ENCODE measurements at regions not wholly inside any gene's neighbourhood (a gene's known extent, or its start where the extent isn't known, plus 50 kb on each side); places are given as distances from the start of the nearest gene placed in this dataset.

DNA sequence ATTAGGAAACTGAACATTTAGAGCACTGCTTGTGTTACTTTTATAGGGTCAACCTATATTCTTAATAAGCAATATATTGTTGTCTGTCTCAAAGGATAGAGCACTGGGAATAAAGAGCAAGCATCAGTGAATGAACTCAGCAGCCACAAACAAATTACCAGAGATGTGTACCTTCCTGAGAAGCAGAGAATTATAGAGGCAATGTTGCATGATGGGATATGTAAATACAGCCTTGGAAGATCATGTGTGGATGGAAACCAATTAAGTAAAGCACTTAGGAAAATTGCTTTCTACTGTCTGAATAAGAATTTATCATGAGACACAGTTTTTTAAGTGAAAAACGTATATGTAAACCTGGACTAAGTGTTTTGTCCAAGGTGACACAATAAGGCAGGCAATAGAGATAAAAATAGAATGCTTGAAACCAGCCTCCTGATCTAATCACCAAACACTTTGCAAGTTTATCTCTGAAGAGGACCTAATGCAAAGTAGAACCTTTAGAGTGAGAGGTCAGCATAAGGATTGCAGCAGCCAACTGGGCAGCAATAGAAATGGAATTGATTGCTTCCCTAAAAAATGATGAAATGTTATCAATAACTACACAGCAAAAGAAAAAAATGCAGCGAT, 848.0 kb downstream of the TUSC7 start:
- no peak for DNase-seq (ENCODE audit: low spot score)

DNA sequence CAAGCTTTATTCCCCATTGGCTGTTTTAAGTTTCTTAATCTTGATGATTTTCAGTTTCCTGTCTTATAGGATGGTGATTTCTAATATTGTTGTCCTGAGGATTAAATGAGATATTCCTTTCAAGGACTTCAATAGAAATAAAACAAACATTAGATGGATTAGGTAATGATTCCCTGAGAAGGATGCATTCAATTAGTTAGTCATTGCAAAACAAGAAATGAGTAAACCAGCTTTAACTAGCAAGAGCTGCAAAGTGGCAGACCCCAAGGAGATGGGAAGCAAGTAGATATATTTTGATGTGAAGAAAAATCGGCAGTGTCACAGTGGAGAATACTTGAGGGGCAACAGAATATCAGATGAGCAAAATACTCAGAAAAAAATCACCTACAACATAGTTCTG, 849.1 kb downstream of the TUSC7 start:
- DNase-seq (ENCODE audit: low spot score): no peak

- DNase-seq (ENCODE audit: low spot score): no peak
Observed at GRCh38 chr3:117562000-117562399, 852.4 kb downstream of the TUSC7 start.

DNA sequence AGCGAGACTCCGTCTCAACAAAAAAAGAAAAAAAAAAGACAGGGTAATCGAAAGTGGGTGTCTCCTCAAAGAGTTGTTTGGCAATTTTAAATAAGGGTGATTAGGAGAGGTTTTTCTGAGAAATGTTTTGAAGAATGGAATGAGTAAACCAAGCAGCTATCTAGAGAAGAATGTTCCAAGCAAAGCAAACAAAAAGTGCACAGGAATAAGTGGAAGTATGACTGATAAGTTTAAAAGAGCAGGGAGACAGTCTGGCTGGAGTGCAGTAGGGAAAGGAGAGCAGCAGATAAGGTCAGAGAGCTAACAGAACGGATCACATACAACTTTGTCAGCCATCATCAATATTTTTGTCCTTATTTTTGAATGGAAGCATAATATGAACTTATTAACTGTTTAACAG, 853.5 kb downstream of the TUSC7 start:
- no peak for DNase-seq (ENCODE audit: low spot score)

DNA sequence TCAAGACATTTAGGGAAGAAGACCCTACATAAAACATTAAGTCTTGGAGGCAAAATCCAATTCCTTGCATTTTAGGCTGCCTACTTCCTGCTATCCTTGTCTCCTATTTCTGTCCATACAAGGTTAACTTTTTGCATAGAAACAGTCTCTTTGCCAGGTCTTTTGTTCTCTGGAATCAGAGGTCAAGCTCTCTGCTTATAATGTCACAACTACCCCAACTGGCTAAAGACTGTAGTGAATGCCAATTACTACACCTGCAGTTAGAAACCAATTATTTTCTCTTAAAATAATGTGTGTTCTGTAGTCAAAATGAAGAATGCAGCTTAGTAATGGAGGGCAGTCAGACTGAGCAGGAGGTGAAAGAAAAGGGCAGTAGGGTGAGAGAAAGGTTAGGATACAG, 856.2 kb downstream of the TUSC7 start:
- no peak for DNase-seq (ENCODE audit: low spot score)

- DNase-seq (ENCODE audit: low spot score): no peak
Observed at GRCh38 chr3:117566926-117567325, 857.3 kb downstream of the TUSC7 start.

DNA sequence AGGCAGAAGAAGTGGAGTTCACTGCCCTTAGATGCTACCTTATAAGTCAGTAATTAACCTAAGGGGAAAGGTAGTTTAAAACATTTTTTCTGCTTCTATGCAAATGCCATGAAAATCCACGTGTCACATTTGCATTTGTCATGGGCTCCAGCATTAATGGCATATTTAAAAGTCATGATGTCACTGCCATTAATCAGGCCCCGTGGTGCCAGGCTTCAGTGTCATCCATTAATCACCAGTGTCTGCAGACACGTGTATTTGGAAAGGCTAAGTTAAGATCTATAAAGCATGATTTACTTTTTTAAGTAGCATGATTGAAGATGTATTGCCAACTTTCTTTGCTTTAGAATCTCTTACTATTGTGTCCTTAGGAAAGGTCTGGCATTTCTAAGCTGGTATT, 857.8 kb downstream of the TUSC7 start:
- no peak for DNase-seq (ENCODE audit: low spot score)

- DNase-seq (ENCODE audit: low spot score): no peak
Observed at GRCh38 chr3:117567906-117568305, 858.3 kb downstream of the TUSC7 start.

DNA sequence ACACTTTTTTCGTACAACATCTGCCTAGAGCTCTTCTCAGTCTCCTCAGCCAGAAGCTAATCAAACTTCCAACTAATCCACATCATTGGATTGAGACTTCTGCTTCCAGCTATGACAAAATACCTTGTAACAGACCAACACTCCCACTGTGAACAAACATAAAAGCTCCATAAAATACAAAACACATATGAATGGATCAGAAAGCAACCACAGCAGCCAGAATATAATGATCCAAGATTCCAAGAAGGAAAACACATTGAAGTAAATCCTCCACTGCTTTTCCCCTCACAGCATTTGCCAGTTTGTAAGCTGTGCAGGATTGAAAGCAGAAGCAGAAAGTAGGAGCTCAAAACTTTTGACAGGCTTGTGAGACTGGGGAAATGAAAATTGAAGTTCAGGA, 863.2 kb downstream of the TUSC7 start:
- no peak for DNase-seq (ENCODE audit: low spot score)

DNA sequence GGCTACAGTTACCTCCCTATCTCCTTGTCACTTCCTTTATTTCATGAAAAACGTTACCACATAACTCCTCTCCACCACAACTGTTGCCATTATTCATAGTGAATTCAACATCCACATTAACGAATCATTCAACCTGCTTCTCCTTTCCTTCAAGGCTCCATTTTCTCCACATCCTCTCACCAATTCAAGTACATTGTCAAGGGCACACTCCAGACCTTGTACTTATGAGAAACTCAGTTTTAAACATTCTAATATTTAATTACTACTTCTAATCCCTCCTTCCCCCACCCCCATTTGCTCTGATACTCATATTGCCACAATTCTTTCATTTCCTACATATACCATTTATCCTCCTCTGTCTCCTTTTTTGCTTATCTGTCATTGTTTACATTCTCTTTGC, 871.2 kb downstream of the TUSC7 start:
- no peak for DNase-seq (ENCODE audit: low spot score)

DNA sequence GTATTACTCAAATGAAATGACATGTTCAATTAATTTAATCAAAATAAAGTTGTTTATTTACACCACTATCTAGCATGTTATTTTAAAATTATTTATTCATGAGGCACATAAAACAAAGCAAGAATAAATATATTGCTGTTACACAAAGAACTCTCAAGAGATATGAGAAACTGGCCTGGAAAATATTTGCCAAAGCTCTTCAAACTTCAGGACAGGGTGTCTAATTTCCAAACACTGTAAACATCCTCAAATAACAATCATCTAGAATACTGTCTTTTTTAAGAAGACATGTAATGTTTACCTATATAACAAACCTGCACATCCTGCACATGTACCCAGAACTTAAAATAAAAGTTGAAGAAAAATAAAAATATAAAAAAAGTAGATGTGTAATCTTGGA, 876.6 kb downstream of the TUSC7 start:
- DNase-seq (ENCODE audit: low spot score): no peak

DNA sequence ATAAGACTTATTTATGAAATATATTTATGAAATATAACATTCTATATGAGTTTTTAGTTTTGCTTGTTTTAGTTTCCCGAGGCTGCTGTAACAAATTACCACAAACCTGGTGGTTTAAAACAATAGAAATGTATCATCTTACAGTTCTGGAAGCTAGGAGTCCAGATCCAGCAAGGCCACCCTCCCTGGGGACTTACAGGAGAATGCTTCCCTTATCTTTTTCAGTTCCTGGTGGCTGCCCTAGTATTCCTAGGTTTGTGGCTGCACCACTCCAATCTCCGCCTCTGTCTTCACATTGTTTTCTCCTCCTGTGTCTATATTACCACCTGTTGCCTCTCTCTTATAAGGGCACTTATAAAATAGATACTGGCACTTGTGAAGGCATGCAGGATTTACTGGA, 877.8 kb downstream of the TUSC7 start:
- no peak for DNase-seq (ENCODE audit: low spot score)

DNA sequence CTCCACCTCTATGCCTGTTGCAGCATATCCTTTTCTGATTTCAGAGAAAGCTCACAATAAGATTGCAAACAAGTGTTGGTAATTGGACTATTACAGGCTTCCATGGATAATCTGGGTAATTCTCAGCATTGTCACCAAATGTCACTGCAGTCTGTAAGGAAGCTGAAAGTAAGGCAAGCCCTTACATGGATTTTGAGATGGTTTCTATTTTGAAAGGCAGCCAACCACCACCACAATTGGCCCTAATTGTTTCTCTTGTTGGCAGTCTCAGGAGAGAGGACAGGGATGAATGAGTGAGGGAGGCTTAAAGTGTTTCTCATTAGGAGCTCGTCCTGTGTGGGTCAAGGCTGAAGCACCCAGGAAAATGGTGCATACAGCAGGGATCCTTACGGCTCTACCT, 879.9 kb downstream of the TUSC7 start:
- peak; percentile 13 for DNase-seq (ENCODE audit: low spot score)

DNA sequence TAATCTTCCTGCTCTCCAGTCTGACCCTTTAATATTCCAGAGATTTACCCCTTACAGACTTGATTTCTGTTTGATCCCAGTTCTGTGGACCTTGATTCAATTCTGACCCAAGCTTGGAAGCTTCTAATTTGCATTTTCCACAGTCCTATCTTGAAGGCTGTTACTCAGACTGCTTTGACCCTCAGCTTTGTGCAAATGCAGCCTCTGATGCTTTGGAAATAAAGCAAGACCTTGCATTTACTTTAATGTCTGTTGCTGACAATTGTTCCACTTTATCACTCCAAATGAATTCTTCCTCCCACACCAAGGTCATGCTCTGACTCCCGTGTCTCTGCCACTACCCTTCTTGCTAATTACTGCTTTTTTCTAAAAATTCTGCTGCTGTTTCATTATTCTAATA, 886.0 kb downstream of the TUSC7 start:
- no peak for DNase-seq (ENCODE audit: low spot score)

DNA sequence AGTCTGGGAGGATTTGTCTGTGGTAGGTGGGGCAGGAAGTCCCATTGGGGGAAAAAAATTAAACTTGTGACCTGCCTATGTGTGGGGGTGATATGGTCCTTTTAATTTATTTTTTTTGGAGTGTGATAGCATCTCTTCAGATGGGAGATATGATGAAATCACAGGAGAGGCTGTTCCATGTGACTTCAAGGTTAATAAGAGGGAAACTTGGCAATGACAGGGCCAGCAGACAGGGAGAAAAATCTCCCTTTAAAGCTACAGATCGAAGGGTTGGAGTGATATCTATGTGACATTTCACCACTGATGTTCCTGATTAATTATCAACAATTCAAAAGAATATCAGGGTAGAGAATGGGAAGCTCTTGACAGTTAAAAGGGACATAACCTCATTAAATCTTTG, 886.9 kb downstream of the TUSC7 start:
- DNase-seq (ENCODE audit: low spot score): no peak

DNA sequence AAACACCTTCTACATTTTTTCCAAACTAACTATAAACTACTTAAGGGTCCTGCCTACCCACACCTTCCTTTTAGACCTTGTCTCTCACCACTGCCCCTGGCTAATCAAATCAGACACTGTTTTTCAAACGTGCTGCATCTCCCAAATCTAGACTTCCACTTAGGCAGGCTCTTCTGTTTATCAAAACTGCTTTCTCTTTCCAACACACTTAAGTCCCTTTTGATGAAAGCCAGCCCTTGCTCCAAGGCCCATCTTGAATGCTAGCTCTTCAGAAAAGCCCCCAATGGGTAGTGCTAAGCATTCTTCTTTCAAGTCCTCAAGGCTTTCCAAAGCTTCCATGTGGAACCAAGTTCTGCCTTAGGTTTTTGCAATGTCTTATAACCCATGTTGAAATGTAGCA, 888.3 kb downstream of the TUSC7 start:
- DNase-seq (ENCODE audit: low spot score): no peak

DNA sequence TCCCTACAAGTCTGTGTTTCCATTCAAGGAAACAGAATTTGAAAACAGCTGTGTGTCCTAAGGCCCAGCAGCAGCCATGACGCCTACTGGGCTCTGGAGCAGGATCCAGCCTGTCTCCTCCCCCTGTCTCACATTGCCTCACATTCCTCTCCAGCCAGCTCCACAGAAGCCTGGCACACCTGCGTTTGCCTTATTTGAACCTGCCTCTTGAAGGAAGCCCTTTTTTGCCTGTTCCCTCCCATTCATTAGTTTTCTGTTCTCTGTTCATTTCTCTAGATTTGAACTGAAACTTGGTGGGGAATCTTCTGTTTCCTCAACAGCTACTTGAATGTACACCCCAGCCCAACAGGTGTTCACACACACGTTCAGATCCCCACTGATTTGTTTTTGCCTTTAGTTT, 890.5 kb downstream of the TUSC7 start:
- DNase-seq (ENCODE audit: low spot score): no peak

GRCh38 chr3:117600666-117601065, 891.1 kb downstream of the TUSC7 start:
- no peak for DNase-seq (ENCODE audit: low spot score)

DNA sequence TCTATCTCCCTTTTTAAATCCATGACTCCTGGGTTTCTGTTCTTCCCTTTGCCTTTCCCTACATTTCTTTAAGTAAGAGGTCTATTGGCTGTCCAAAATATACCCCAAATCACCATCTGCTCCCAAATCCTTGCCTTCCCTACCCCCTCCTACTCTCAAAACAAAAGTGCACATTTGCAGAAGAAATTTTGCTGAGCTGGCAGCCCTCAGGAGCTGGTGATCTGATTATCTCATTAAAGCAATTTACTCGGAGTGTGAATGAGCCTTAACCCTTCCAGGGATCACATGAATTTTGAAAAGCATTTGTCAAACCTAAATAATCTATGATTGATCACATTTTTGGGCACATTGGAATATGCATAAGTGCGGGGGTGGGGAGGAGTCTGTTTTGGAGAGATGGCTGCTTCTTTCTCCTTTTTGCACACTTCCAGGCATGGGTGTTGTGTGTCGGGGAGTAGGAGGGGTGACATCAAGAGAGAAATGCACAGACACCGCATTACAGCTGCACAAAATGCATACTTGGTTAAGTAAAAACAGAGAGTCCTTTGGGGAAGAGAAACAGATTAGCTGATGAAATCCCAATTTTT, 892.6 kb downstream of the TUSC7 start:
- DNase-seq (ENCODE audit: low spot score): no peak

- DNase-seq (ENCODE audit: low spot score): no peak
Observed at GRCh38 chr3:117603097-117603496, 893.5 kb downstream of the TUSC7 start.

DNA sequence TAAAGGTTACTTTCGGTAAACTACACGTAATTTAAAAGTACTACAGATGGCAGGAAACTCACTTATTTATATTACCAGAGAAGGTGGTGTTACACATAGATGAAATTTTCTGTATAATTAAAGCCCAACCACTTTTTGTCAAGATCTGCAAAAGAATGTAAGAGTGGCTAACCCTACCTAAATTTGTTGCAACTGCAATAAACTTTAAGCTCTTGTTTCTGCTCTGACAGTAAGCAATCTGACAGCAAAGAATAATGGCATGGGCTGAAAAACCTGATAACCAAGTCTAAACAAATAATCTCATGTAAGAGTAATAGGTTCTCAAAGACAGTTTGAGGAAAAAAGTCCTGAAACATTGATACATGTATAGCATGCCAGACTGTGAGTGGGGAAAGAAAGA, 897.3 kb downstream of the TUSC7 start:
- no peak for DNase-seq (ENCODE audit: low spot score)

- no peak for DNase-seq (ENCODE audit: low spot score)
Observed at GRCh38 chr3:117609330-117609729, 899.8 kb downstream of the TUSC7 start.

DNA sequence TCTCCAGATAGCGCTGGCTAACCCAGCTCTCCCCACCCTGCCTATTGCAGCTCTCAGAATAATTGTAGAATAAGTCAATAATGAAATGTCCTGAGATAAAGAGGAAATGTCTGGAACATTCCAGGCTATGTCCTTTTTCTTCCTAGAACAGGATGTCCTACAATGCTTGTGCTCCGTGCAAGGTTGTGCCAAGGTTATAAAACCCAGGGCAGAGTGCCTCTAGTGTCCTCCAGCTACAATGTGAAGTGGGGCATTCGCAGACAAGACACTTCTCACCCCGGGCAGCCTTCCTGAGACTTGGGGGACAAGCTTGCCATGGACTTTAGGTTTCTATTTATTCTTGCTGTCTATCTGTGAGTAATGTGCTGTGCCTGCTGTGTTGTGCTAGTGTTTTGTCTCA, 900.6 kb downstream of the TUSC7 start:
- no peak for DNase-seq (ENCODE audit: low spot score)

GRCh38 chr3:117611211-117611610, 901.6 kb downstream of the TUSC7 start:
- DNase-seq (ENCODE audit: low spot score): no peak

All from AG20443 (cell line).